HEK293T (cell line): ENCODE measurements at regions not wholly inside any gene's neighbourhood (a gene's known extent, or its start where the extent isn't known, plus 50 kb on each side); places are given as distances from the start of the nearest gene placed in this dataset.

Source experiments
- CTCF ChIA-PET: fragments of 350-600 bp; formaldehyde crosslinking; extraction: SDS; loops from one replicate; lab custom pipeline; 2021; ENCODE audit warnings: antibody characterized with exemption, inconsistent platforms; lab: Yijun Ruan, JAX
- POLR2A ChIA-PET: fragments of 350-600 bp; formaldehyde crosslinking; extraction: SDS; loops from one replicate; lab custom pipeline; 2020; ENCODE audit warnings: antibody characterized with exemption, inconsistent platforms; lab: Yijun Ruan, JAX
- DNase-seq: peaks from one replicate; pipeline ENCODE4 v3.0.0; 2012; ENCODE audit warnings: mixed read lengths; ENCODE audit errors: extremely low spot score
- ARNT ChIP-seq: fragments of 450-650 bp; IDR thresholded peaks from 2 replicates; pipeline ENCODE4 v1.6.1; 2017; ENCODE audit warnings: mild to moderate bottlenecking
- BHLHE40 ChIP-seq: fragments of 450-650 bp; IDR thresholded peaks from 2 replicates; pipeline ENCODE4 v1.6.1; 2016; ENCODE audit warnings: mild to moderate bottlenecking, moderate library complexity, borderline replicate concordance
- CTBP1 ChIP-seq: fragments of 450-650 bp; IDR thresholded peaks from 2 replicates; pipeline ENCODE4 v1.6.1; 2016; ENCODE audit warnings: borderline replicate concordance
- ELF4 ChIP-seq: fragments of 450-650 bp; IDR thresholded peaks from 2 replicates; pipeline ENCODE4 v1.6.1; 2017; ENCODE audit warnings: antibody characterized with exemption
- FOXA1 ChIP-seq: fragments of 450-650 bp; IDR thresholded peaks from 2 replicates; pipeline ENCODE4 v1.6.1; 2016; ENCODE audit warnings: mild to moderate bottlenecking
- FOXK2 ChIP-seq: fragments of 450-650 bp; IDR thresholded peaks from 2 replicates; pipeline ENCODE4 v1.6.1; 2016; ENCODE audit warnings: mild to moderate bottlenecking
- FOXM1 ChIP-seq: fragments of 450-650 bp; IDR thresholded peaks from 2 replicates; pipeline ENCODE4 v1.6.1; 2017; ENCODE audit warnings: mild to moderate bottlenecking, borderline replicate concordance
- HDGF ChIP-seq: fragments of 450-650 bp; IDR thresholded peaks from 2 replicates; pipeline ENCODE4 v1.6.1; 2017; ENCODE audit warnings: antibody characterized with exemption, borderline replicate concordance
- L3MBTL2 ChIP-seq: fragments of 450-650 bp; conservative IDR thresholded peaks from 2 replicates; pipeline ENCODE4 v1.6.1; 2016; ENCODE audit warnings: mild to moderate bottlenecking
- LEF1 ChIP-seq: fragments of 450-650 bp; IDR thresholded peaks from 2 replicates; pipeline ENCODE4 v1.6.1; 2017; ENCODE audit warnings: mild to moderate bottlenecking, borderline replicate concordance
- NFRKB ChIP-seq: fragments of 450-650 bp; IDR thresholded peaks from 2 replicates; pipeline ENCODE4 v1.6.1; 2016; ENCODE audit warnings: mild to moderate bottlenecking, moderate library complexity
- PKNOX1 ChIP-seq: fragments of 450-650 bp; IDR thresholded peaks from 2 replicates; pipeline ENCODE4 v1.6.1; 2016
- SP1 ChIP-seq: fragments of 450-650 bp; IDR thresholded peaks from 2 replicates; pipeline ENCODE4 v1.6.1; 2017
- SUZ12 ChIP-seq: fragments of 450-650 bp; IDR thresholded peaks from 2 replicates; pipeline ENCODE4 v1.6.1; 2016; ENCODE audit warnings: mild to moderate bottlenecking
- TARDBP ChIP-seq: fragments of 450-650 bp; IDR thresholded peaks from 2 replicates; pipeline ENCODE4 v1.6.1; 2016
- ZNF384 ChIP-seq: fragments of 450-650 bp; IDR thresholded peaks from 2 replicates; pipeline ENCODE4 v1.6.1; 2016

- ChIA-PET POLR2A (no interaction called here), CTCF (no interaction called here)
- DNase-seq: no peak
- no peak for TF ChIP-seq CTBP1
- no peak for TF ChIP-seq ZNF384
- TF ChIP-seq LEF1: no peak
- no peak for TF ChIP-seq TARDBP
- TF ChIP-seq HDGF: no peak
- TF ChIP-seq NFRKB: no peak
- TF ChIP-seq ARNT: no peak
- no peak for TF ChIP-seq PKNOX1
- TF ChIP-seq SP1: no peak
- no peak for TF ChIP-seq BHLHE40
- TF ChIP-seq FOXA1: no peak
- no peak for TF ChIP-seq FOXM1
- TF ChIP-seq L3MBTL2: no peak
- TF ChIP-seq FOXK2: no peak
- TF ChIP-seq ELF4: no peak
- no peak for TF ChIP-seq SUZ12
Measured at GRCh38 chr13:109389456-109389855, 396.9 kb downstream of the IRS2 start.

GRCh38 chr13:109387471-109387870, 398.9 kb downstream of the IRS2 start:
- POLR2A ChIA-PET: no interaction called here
- CTCF ChIA-PET: no interaction called here
- no peak for DNase-seq
- no peak for TF ChIP-seq FOXA1
- TF ChIP-seq CTBP1: no peak
- no peak for TF ChIP-seq LEF1
- TF ChIP-seq ZNF384: no peak

DNA sequence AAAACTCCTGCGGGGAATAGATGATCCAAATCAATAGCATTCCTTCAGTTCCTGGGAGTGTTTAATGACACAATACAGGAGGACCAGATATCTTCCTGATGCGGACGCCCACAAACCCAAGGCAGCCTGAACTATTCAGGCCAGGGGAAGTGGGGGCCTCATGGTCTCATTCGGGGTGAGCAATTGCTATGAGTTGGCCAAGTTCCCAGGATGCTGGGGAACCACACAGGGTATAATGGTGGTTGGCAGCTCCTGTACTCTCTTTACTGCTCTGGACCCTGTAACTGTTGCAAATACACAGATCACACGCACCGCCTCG, 401.2 kb downstream of the IRS2 start:
- no peak for DNase-seq
- ChIA-PET POLR2A (no interaction called here), CTCF (no interaction called here)
- no peak for TF ChIP-seq SUZ12
- no peak for TF ChIP-seq LEF1
- TF ChIP-seq SP1: no peak
- TF ChIP-seq PKNOX1: no peak
- no peak for TF ChIP-seq CTBP1
- no peak for TF ChIP-seq TARDBP
- no peak for TF ChIP-seq FOXM1
- no peak for TF ChIP-seq FOXK2
- TF ChIP-seq HDGF: no peak

DNA sequence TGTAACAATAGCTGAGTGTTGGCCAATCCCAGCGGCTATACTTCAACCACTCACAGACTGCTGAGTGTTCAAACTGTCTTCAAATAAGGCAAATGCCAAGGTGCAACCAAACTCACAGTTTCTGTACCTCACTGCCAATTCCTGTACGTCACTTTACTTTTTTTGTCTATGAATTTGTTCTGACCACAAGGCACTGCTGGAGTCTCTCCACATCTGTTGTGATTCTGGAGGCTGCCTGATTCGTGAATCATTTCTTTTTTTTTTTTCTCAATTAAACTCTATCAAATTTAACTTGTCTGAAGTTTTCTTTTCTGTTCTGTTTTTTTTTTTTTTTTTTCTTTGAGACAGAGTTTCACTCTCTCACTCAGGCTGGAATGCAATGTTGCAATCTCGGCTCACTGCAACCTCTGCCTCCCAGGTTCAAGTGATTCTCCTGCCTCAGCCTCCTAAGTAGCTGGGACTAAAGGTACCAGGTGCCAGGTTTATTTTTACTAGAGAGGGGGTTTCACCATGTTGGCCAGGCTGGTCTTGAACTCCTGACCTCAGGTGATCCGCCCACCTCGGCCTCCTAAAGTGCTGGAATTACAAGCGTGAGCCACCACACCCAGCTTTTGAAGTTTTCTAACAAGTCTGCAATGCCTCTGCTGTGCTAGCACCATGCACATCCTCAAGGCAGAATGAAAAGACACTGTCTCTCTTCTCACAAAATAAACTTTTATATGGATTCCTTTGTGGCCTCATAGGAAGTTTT, 401.7 kb downstream of the IRS2 start:
- no peak for DNase-seq
- ChIA-PET CTCF (no interaction called here), POLR2A (no interaction called here)
- no peak for TF ChIP-seq BHLHE40
- no peak for TF ChIP-seq L3MBTL2
- TF ChIP-seq NFRKB: no peak
- TF ChIP-seq LEF1: no peak
- no peak for TF ChIP-seq SUZ12
- TF ChIP-seq ZNF384: no peak
- no peak for TF ChIP-seq FOXA1
- no peak for TF ChIP-seq HDGF
- no peak for TF ChIP-seq FOXM1
- no peak for TF ChIP-seq CTBP1
- no peak for TF ChIP-seq PKNOX1
- TF ChIP-seq SP1: no peak
- TF ChIP-seq ELF4: no peak
- no peak for TF ChIP-seq ARNT
- no peak for TF ChIP-seq TARDBP

DNA sequence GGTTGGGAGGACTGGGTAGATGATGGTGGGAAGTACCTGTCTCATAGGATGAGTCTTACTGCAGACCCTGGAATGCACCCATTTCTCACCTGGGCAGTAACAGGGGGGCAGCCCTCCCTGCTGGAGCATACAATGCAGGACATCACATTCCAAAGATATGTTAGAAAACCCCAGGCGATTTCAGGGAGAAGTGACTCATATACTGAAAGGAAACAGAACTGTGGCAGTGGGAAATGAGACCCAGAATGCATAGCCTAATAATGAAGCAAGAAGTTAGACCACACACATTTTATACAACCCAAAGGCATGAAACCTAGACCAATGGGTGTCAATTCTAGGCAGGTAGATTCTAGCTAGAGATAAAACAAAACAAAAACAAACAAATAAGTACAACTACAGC, 402.7 kb downstream of the IRS2 start:
- ChIA-PET CTCF (no interaction called here), POLR2A (no interaction called here)
- TF ChIP-seq ELF4: no peak
- TF ChIP-seq FOXM1: no peak
- TF ChIP-seq SP1: no peak
- no peak for TF ChIP-seq BHLHE40
- no peak for TF ChIP-seq ARNT
- DNase-seq: no peak

- ChIA-PET POLR2A (no interaction called here), CTCF (no interaction called here)
- DNase-seq: no peak
- no peak for TF ChIP-seq ZNF384
- TF ChIP-seq BHLHE40: no peak
- TF ChIP-seq FOXK2: no peak
- TF ChIP-seq SUZ12: no peak
- TF ChIP-seq L3MBTL2: no peak
- TF ChIP-seq FOXA1: no peak
- TF ChIP-seq CTBP1: no peak
- no peak for TF ChIP-seq LEF1
- no peak for TF ChIP-seq FOXM1
- TF ChIP-seq HDGF: no peak
- TF ChIP-seq TARDBP: no peak
- no peak for TF ChIP-seq ARNT
- no peak for TF ChIP-seq NFRKB
- no peak for TF ChIP-seq PKNOX1
- no peak for TF ChIP-seq ELF4
- no peak for TF ChIP-seq SP1
Measured at GRCh38 chr13:109381546-109382180, 404.7 kb downstream of the IRS2 start.
